Pulmonary artery endothelial cell (primary cell): ENCODE measurements at regions not wholly inside any gene's neighbourhood (a gene's known extent, or its start where the extent isn't known, plus 50 kb on each side); places are given as distances from the start of the nearest gene placed in this dataset.
"Not testable (repeated sequence)": the region's sequence is repeated elsewhere in the genome, so short reads cannot be mapped to it uniquely, and the experiment has no call there.

Source experiments
- DNase-seq: peaks from one replicate; pipeline ENCODE4 v3.0.0-alpha.2; 2011; ENCODE audit warnings: low read depth, low spot score

GRCh38 chr5:124514956-124515355, 231.5 kb downstream of the ZNF608 start:
- DNase-seq: no peak

GRCh38 chr5:124512952-124513632, 233.3 kb downstream of the ZNF608 start:
- no peak for DNase-seq

GRCh38 chr5:124512236-124512635, 234.2 kb downstream of the ZNF608 start:
- DNase-seq: no peak

- no peak for DNase-seq
Observed at GRCh38 chr5:124511791-124512190, 234.6 kb downstream of the ZNF608 start.

- DNase-seq: no peak
Observed at GRCh38 chr5:124507688-124508087, 238.8 kb downstream of the ZNF608 start.

GRCh38 chr5:124504081-124504916, 242.1 kb downstream of the ZNF608 start:
- no peak for DNase-seq

- DNase-seq: no peak
Observed at GRCh38 chr5:124502551-124502950, 243.9 kb downstream of the ZNF608 start.

- not testable (repeated sequence) for DNase-seq
Observed at GRCh38 chr5:124499818-124500217, 246.6 kb downstream of the ZNF608 start.

GRCh38 chr5:124496968-124497367, 249.5 kb downstream of the ZNF608 start:
- DNase-seq: not testable (repeated sequence)

GRCh38 chr5:124494540-124495116, 251.8 kb downstream of the ZNF608 start:
- DNase-seq: no peak

- no peak for DNase-seq
Observed at GRCh38 chr5:124492444-124493224, 253.8 kb downstream of the ZNF608 start.

GRCh38 chr5:124490315-124490714, 256.1 kb downstream of the ZNF608 start:
- not testable (repeated sequence) for DNase-seq

- DNase-seq: no peak
Observed at GRCh38 chr5:124481419-124481818, 265.0 kb downstream of the ZNF608 start.

GRCh38 chr5:124480964-124481363, 265.5 kb downstream of the ZNF608 start:
- DNase-seq: no peak

- no peak for DNase-seq
Observed at GRCh38 chr5:124480022-124480421, 266.4 kb downstream of the ZNF608 start.

GRCh38 chr5:124478264-124478663, 268.2 kb downstream of the ZNF608 start:
- DNase-seq: no peak

GRCh38 chr5:124477577-124477976, 268.9 kb downstream of the ZNF608 start:
- no peak for DNase-seq

- DNase-seq: no peak
Observed at GRCh38 chr5:124477062-124477461, 269.4 kb downstream of the ZNF608 start.

GRCh38 chr5:124474528-124475215, 271.8 kb downstream of the ZNF608 start:
- no peak for DNase-seq

- DNase-seq: no peak
Observed at GRCh38 chr5:124468671-124469411, 277.6 kb downstream of the ZNF608 start.
